NCI-H2196 treated with DMSO at 0.1 percent for 48 hours (cell line): ENCODE measurements at regions not wholly inside any gene's neighbourhood (a gene's known extent, or its start where the extent isn't known, plus 50 kb on each side); places are given as distances from the start of the nearest gene placed in this dataset.

Experiments
- DNase-seq: peaks from one replicate; lab custom pipeline; 2025; ENCODE audit not compliant: unreplicated experiment; lab: John Stamatoyannopoulos, UW

DNA sequence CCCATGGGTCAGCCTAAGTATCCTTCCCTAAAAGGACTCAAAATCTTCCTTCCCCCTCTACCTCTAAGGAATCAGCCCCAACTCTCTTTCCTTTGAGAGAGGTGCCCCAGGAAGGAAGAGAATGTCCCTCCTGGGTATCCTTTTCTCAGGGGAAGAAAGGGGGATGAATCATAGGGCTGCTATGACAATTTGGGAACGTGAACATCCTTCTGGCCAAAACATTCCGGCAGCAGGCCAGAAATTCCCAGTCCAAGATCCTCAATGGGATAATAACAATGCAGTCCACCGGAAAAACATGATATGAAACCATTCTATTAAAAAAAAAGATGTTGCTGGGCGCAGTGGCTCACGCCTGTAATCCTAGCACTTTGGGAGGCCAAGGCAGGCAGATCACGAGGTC lies 50.8 kb upstream of the CACNA2D3 start:
- no peak for DNase-seq

DNA sequence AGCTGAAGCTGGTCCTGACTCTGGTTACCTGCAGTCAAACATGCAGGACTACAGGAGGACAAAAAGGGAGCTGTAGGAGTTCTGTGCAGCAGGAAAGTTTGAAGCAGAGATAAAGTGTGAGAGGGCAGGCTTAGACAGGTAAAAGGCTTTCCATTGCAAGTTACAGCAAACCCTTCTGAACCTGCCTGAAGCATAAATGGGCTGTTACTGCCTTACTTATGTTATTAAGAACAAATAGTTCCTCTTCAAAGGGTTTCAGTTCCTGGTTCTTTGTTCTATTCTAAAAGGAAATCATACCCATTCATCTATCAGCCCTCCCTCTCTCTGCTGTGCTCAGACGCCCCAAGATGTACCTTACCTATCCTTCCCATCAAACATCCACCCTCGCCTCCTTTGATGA lies 52.4 kb upstream of the CACNA2D3 start:
- DNase-seq = no peak

DNA sequence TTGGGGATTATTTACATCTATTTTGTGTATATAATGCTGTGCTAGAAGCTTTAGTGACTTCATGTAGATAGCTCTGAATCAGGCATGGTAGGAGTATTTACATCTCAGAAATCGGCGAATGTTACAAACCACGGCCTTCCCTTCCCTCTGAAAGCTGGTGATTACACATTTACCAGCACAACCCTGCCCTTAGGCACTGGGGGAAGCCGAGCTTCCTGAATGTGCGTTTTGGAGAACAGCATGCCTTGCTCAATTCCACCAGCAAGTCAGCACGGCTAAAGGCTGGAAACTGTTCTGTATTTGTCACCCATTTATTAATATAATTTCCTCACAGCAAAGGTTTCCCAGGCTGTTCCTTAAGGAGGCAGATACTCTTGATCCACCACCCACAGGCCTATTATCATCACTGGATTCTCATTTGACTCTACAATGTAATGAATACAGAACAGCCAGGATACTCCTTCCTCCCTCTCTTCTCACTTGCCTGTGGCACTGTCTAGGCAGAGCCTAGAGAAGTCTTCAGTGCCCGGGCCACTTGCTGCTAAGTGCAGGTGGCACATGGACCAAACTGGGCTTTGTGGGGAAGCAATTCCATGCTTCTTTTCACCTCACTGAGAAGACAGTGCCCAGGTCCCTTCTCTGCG lies 55.2 kb upstream of the CACNA2D3 start:
- no peak for DNase-seq

DNA sequence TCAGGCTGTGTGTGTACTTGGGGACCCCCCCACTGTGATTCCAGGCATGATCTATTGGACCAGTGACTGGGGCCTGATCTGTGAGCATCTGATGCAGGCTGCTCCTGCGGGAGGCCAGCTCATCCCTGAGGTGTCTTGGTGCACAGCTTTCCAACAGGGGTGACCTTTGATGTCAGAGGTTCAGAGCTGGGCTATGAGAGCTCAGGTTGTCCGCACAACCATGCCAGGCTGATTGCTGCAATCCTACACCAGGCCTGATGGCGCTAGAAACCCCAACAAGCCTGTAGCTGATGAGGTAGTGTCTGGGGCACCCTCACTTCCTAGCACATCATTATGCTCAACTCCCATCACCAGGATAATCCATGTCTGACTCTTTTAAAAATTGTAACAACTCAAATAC lies 56.1 kb upstream of the CACNA2D3 start:
- no peak for DNase-seq

DNA sequence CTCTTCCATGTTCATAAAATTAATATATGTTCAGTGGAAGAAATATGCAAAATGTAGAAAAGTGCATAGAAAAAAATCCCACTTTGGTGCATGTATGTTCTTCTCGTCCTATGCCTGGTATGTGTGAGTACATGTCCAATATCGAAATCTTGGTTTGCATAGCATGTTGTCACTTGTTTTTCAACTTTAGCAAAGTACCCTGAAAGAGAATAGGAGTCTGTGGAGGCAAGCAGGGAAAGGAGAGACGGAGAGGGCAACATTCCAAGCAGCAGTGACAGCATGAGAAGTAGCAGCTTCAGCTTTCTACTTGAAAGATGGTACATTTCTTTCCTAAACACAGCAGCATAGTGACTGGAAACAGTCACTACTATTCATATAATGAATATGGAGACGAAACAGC lies 56.8 kb upstream of the CACNA2D3 start:
- DNase-seq = no peak

DNA sequence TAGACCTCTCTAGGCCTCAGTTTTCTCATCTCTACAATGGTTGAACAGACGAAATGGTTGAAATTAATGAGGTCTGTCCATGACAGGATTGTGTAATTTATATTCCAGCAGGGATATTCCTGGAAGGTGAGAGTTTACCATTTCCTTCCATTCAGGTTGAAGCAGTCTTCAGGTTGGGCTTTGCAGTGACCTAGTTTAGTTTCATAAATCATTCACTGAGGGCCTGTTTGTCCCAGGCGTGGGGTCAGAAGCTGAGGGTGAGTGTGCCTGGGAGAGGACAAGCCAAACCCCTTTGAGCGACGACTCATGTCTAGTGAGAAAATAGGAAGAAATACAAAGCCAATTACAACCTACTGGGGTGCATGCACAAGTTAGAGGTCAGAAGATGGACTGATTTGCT lies 57.2 kb upstream of the CACNA2D3 start:
- no peak for DNase-seq

DNA sequence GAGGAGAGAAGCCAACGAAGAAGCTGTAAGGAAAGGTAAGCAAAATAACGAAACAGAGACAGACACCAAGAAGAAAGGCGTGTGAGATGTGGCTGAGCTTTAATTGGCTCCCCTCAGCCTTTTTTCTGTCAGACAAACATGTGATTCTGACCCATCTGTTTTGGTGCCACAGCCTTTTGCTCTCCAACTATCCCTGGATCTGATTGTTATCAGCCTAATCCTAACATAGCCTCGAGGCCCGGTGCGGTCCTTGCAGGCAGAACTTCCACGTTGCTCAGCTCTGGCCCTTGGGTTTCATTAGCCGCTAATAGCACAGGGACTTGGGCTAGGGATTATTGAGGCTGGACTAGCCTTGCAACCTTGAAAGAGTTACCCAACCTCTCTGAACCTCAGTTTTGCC lies 57.9 kb upstream of the CACNA2D3 start:
- DNase-seq = no peak

DNA sequence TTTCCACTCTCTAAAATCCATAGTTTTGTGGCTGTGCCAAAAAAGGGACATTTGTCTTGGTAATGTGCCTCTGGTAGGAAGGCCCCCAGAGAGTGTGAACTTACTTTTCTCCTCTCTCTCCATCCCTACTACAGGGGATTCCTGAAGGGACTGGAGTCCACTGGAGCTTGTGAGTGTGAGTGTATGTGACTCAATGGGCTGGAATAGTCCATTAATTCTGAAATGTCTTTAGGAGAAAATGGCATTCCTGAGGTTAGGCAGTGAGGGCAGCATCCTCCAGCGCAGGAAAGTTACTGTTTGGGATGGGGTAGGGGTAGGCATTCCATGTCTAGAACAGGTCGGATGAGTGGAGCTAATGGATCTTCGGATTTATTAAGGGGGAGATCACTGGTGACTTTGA lies 59.8 kb upstream of the CACNA2D3 start:
- DNase-seq = no peak

DNA sequence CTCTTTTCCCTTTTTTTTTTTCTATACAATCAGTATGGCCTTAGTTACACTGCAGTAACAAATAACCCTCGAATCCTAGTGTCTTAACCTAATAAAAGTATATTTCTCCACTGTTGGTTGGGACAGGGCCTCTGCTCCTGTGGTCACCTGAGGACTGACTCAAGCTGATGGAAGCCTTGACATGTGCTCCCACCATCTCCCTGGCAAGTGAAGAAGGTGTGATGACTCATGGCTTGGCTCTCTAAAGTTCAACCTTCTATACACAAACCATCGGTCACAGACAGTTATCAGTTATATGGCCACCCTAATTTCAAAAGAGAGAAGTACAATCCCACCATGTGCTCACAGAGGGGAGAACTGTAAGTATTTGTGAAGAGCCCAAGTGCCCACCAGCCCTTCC lies 65.8 kb upstream of the CACNA2D3 start:
- DNase-seq = no peak

DNA sequence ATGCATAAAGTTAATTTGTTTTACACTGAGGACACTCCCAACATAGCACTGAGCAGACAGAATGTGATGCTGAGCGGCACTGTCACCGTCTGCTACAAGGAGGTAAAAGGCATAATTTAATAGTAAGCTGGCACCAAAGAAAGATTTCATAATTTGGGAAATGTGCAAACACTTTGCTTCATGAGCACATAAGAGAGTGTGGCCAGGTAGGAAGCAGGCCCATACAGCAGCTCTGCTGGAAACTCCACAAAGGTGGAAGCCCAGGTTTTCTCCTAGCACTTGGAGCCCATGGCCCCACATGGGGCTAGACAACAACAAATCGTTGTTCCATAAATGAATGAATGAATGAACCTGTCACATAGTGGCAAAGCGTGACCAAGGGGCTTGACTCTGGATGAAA lies 68.5 kb upstream of the CACNA2D3 start:
- DNase-seq = no peak

DNA sequence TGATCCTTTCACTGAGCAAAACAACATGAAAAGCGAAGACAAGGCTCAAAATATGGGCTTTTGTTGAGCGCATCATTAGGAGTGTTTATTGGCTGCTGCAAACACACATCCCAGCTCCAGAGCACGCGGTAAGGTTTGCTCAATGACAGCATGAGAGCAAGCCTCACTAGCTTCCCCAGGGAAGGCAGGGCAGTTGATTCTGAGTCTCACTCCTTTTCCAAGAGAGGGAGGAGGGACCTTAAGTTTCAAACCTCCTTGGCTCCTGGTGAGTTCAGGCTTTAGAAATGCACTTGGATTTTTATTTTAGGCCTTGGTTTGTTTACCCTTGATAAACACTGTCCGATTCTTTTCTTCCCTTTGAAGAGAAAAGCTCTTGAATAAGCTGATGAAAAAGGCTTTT lies 69.1 kb upstream of the CACNA2D3 start:
- no peak for DNase-seq

DNA sequence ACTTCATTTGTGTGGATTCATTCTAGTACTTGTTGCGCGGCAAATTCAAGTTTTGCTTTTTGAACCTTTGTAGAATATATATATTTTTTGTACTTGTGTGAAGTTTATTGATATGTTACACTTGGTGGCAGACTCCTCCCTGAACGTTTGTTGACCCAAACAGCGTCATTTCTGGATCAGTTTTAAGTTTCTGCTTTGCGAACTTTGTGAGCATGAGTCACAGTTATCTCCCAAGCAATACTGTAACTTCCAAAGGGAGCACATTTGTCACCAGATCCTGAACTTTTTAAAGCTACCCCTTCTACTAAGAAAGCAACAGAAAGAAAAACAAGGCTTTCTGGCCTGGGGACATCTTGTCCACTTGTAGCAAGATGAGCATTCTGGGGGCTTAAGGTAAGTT lies 74.8 kb upstream of the CACNA2D3 start:
- no peak for DNase-seq

DNA sequence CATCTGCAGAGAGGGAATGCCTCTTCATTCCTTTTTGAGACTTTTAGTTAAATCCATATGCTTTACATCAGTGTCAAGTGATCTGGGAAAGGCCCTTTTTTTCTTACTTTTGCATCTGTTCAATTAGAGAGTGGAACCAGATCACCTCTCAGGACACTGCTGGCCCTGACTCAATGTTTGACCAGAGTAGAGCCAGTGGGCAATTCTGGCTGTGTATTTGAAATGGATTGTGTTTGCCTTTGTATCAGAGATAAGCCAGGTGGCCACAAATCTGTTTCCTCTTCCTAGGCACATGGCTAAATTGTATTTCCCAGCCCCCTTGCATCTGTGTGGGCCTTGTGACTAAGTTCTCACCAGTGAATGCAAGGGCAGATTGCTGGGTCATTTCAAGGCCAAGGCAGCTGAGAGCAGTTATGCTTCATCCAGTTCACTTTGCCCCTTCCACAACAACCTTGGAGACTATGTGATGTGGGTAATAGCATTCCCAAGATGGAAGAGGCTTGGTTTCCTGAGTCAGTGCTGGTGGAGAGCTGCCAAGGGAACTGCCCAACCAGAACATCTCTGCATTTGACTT lies 75.6 kb upstream of the CACNA2D3 start:
- DNase-seq = peak; percentile 50

DNA sequence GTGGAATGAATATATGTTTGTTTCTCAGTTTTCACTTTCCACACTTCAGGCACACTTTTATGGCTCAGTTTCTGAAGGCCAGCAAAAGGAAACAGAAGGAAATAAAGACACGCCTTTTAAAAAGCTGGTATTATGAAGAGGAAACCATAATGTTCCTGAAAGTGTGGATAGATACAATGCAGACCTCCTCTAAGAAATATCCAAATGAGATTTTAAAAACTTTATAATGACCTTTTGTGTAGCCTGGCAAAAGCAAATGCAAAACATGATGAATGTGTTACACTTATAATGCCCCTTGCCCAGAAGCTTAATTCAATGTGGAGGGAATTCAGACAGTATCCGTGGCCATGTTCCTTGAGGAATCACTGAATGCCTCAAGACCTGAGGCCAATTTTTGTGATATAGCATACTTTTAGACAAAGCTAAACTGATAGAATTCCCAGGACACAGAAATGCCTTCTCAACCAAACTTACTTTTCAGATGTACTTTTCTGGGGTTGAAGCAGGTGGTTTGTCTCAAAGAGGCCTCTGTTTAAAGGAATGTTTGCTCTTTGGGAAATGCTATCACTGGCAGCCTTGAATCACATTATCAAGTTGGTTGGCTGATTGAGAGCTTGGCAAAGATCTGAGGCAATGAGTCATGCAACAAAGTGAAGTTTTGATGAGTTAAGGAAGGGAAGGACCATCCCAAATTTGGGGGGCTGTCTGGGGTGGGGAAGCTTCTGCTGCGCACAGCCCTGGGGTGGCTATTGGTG lies 77.1 kb upstream of the CACNA2D3 start:
- DNase-seq = no peak

DNA sequence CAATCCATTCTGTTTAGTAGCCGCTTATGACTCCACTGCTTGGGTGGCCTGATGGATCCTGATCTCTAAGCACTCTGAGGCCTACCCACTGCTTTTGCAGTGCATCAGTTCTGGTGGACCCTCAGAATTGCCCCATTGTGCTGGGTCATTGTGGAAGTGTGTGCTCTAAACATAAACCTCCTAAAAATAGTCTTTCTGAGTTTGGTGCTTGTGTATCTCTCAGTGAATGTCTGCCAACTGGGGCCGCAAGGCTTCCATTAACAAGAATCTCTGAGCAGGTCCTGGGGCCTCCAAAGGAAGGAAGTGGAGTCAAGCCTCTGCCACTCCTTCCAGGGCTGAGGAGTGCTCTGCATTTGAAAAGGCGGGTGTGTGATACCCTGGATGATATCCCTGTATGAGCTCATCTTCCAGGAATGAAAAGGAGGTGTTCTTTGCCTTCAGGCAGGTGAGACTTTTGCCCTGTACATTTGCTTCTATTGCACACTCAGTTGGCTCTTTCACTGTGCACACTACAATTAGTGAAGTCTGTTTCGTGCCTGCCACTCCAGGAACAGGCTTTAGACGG lies 80.0 kb upstream of the CACNA2D3 start:
- DNase-seq = no peak

DNA sequence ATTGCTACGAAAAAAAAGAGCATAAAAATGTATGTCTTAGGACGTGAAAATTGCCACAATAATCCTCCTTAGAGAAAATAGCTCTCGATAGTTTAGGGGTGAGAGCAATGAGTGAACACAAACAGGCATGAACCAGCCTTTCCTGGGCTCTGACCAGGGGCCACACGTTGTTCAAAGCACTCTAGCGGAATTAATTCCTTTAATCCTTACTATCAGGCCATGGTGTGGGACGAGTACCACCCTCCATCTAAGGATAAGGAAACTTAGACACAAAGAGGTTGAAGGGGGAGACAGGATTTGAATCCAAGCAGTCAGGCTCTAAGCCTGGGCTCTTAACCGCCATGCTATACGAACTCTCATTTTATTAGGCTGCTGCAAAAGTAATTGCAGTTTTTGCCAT lies 81.9 kb upstream of the CACNA2D3 start:
- DNase-seq = no peak

DNA sequence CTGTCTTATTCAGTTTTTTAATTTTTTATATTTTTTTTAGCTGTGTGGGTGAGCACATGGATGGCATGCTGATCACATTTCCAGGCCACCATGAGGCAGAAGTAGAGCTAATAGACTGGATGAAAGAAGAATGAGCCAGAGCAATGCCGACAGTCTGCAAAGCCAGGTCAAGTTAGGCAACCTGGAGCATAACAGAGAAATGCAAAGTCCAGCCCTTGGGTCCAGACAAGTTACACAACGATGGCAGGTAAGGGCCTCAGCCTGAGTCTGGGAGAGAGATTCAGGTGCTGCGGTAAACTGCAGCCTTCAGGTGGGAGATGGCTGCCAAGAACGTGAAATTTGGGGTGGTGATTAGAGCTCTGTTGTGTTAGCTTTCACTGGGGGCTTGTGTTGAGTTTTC lies 84.0 kb upstream of the CACNA2D3 start:
- DNase-seq = no peak

DNA sequence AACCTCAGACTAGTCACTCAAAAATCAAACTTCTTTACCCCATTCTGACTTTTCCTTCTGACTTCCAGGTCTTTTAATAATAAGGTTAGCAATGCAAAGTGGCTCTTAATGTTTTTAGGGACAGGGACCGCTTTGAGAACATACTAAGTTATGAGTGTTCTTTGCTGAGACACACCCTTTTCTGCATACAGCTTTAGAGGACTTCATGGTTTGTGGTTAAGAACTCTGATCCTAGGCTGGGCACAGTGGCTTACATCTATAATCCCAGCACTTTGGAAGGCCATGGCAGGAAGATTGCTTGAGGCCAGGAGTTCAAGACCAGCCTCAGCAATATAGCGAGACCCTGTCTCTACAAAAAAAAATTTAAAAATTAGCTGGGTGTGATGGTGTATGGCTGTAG lies 85.8 kb upstream of the CACNA2D3 start:
- no peak for DNase-seq

DNA sequence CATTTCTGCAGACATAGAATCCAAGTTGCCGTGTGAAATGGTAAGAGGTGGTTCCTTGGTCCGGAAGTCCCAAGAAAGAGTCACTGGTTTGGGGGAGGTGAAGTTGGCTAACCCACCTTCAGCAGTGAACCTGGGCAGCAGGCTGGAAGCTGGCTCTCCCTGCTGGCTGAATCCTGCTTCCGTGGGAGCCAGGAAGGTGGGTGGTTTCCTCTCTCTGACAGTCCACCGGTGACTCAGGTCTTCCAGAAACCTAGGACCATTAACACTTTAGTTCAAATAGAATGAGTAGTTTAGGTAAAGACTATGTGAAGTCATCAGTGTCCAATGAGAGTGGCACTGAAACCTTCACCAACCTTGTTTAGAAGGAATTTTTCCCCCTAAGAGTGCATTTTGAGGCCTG lies 87.4 kb upstream of the CACNA2D3 start:
- DNase-seq = no peak

DNA sequence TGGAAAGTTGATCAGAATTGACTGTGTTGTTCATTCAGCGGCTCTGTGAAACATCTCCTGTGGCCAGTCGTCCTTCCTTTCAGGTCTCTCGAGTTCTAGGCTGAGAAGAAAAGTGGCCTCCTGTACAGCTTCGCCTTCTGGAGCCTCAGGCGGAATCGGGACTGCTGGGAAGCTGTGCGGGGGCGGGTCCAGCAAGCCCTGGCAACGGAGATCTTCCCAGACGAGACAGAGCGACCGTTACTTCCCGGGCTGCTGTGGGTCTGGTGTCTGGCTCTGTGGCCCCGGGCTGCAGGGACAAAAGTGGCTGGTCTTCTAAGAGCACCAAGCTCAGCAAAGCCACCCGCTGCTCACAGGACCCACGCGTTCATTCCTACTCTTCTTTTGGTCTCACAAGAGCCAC lies 88.6 kb upstream of the CACNA2D3 start:
- no peak for DNase-seq

DNA sequence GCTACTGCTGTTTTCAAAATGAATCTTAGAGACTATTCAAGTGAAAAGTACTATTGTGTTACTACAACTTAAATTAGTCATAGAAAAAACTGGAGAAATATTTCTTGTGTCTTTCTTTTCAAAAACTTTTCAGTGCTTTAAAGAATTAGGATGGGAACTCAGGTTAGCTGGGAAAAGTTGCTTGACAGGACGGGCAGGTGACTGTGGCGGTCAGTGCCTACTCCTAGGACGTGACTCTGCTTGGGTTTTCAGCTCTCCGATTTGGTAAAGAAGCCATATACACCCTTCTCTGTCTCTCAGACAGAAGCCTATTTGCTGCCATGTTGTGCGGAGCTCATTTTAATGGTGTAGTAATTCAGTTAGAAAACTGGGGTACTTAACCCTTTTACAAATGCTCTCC lies 89.8 kb upstream of the CACNA2D3 start:
- DNase-seq = no peak

DNA sequence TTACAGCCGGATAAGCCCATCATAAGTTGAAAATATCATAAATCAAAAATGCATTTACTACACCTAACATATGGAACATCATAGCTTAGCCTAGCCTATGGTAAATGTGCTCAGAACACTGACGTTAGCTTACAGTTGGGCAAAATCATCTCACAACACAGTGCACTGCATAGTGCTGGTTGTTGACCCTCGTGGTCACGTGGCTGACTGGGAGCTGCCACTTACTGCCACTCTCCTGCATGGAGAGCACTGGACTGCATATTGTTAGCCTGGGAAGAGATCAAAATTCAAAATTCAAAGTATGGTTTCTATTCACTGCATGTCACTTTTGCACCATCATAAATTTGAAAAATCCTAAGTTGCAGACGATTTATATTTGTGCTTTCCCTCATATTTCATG lies 94.0 kb upstream of the CACNA2D3 start:
- no peak for DNase-seq
